Upper lobe of left lung (tissue), 6 donors: ENCODE measurements at regions not wholly inside any gene's neighbourhood (a gene's known extent, or its start where the extent isn't known, plus 50 kb on each side); places are given as distances from the start of the nearest gene placed in this dataset.

ENCODE experiments used
- ATAC-seq, 2 donors: fragments of 200-7000 bp; cut with Tn5 transposase; one replicate each; pipeline ENCODE4 v1.9.1; 2022; ENCODE audit warnings: mild to moderate bottlenecking in 2 of 2, moderate library complexity in 2 of 2; ENCODE audit not compliant: low FRiP score in 2 of 2
- DNase-seq, 2 donors: peaks; one replicate each; pipeline ENCODE4 v3.0.0-alpha.2; 2019 to 2020
- H3K27ac ChIP-seq, 4 donors: fragments of 200-600 bp; sonication (generic); one replicate each; pipeline ENCODE4 v1.5.1; 2016 to 2019
- H3K27me3 ChIP-seq, 4 donors: fragments of 200-600 bp; sonication (generic); one replicate each; pipeline ENCODE4 v1.5.1; 2017 to 2019
- H3K36me3 ChIP-seq, 4 donors: fragments of 200-600 bp; sonication (generic); one replicate each; pipeline ENCODE4 v1.5.1; 2016 to 2019
- H3K4me1 ChIP-seq, 4 donors: fragments of 200-600 bp; sonication (generic); one replicate each; pipeline ENCODE4 v1.5.1; 2018 to 2019
- H3K4me3 ChIP-seq, 4 donors: fragments of 200-600 bp; sonication (generic); one replicate each; pipeline ENCODE4 v1.5.1; 2017 to 2019; ENCODE audit warnings: mild to moderate bottlenecking in 2 of 4, moderate library complexity in 1 of 4
- H3K9me3 ChIP-seq, 4 donors: fragments of 200-600 bp; sonication (generic); one replicate each; pipeline ENCODE4 v1.5.1; 2018 to 2019
- EP300 ChIP-seq, 4 donors: sonication (generic); formaldehyde crosslinking; IDR thresholded peaks; one replicate each; pipeline ENCODE4 v1.5.1; 2017; ENCODE audit warnings: antibody characterized with exemption in 4 of 4, control low read depth in 2 of 4
- POLR2A ChIP-seq, 4 donors: fragments of 450-650 bp; IDR thresholded peaks; one replicate each; pipeline ENCODE4 v1.5.1; 2016 to 2017; ENCODE audit warnings: antibody characterized with exemption in 4 of 4, mild to moderate bottlenecking in 2 of 4
- POLR2AphosphoS5 ChIP-seq, 2 donors: sonication (generic); formaldehyde crosslinking; IDR thresholded peaks; one replicate each; pipeline ENCODE4 v1.5.1; 2017; ENCODE audit warnings: antibody characterized with exemption in 2 of 2
- WGBS, 2 donors: methylation state at CpG; one replicate each; pipeline ENCODE4 v1.1.5; 2017 to 2018; 5-methylcytosine and 5-hydroxymethylcytosine counted together
- TF ChIP-seq, protein P1 (sequence below), 6 experiments: fragments of 450-650 bp in 4 of 6; fragments of 200-600 bp in 2 of 6; sonication (generic) in 2 of 6; IDR thresholded peaks; one replicate each; pipeline ENCODE4 v1.5.1; 2016 to 2019; ENCODE audit warnings: antibody characterized with exemption in 6 of 6
- donor health status: DM: no; HTN: no; CAD: no; lungs with moderate emphysema.
- donor health status: DM: no; HTN: yes; CAD: no; lungs with severe emphysema.

DNA sequence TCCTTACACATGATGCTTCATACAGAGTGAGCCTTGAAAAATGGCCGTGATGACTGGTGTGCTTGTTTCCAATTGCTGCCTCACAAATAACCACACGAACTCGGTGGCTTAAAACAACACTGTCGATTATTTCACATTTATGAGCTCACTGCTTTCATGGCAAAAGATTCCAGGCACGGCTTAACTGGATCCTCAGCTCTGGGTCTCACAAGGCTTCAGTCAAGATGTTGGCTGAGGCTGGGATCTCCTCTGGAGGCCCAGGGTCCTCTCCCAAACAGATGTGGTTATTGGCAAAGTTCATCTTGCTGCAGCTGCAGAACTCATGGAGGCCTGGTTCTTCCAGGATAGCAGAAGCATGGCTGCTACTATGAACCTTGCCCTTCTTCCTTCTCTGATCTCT lies 144.6 kb downstream of the TFAP2C start:
- DNase-seq (no peak), ATAC-seq (no peak)
- Histone ChIP-seq H3K4me1 (no peaks in the 10 kb centered on the region), H3K36me3 (no peaks in the 10 kb centered on the region), H3K27me3 (no peaks in the 10 kb centered on the region), H3K4me3 (no peak overlapping the region), H3K9me3 (no peaks in the 10 kb centered on the region), H3K27ac (no peak overlapping the region)
- 93 to 97% methylated on average over 5 of the region's 5 CpGs for WGBS, 2 donors
- TF ChIP-seq POLR2A (IDR thresholded peaks at IDR 0.05) (no peak), EP300 (IDR thresholded peaks at IDR 0.05) (no peak), POLR2AphosphoS5 (IDR thresholded peaks at IDR 0.05) (no peak)
- TF ChIP-seq, protein P1, sequence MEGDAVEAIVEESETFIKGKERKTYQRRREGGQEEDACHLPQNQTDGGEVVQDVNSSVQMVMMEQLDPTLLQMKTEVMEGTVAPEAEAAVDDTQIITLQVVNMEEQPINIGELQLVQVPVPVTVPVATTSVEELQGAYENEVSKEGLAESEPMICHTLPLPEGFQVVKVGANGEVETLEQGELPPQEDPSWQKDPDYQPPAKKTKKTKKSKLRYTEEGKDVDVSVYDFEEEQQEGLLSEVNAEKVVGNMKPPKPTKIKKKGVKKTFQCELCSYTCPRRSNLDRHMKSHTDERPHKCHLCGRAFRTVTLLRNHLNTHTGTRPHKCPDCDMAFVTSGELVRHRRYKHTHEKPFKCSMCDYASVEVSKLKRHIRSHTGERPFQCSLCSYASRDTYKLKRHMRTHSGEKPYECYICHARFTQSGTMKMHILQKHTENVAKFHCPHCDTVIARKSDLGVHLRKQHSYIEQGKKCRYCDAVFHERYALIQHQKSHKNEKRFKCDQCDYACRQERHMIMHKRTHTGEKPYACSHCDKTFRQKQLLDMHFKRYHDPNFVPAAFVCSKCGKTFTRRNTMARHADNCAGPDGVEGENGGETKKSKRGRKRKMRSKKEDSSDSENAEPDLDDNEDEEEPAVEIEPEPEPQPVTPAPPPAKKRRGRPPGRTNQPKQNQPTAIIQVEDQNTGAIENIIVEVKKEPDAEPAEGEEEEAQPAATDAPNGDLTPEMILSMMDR (IDR thresholded peaks at IDR 0.05) = no peak

DNA sequence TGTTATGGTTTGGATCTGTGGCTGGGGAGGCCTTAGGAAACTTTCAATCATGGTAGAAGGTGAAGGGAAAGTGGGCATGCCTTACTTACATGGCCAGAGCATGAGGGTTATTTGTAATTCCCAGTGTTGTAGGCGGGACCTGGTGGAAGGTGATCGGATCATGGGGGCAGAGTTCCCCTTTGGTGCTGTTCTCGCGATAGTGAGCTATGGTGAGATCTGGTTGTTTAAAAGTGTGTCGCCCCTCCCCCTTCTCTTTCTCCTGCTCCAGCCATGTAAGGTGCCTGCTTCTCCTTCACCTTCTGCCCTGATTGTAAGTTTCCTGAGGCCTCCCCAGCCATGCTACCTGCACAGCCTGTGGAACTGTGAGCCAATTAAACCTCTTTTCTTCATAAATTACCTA lies 145.8 kb downstream of the TFAP2C start:
- H3K9me3 ChIP-seq = no peaks in the 10 kb centered on the region
- DNase-seq (no peak), ATAC-seq (no peak)
- H3K4me3 ChIP-seq = no peak overlapping the region
- no peaks in the 10 kb centered on the region for H3K36me3 ChIP-seq
- H3K27ac ChIP-seq = no peak overlapping the region
- TF ChIP-seq, protein P1 (IDR thresholded peaks at IDR 0.05) = no peak
- TF ChIP-seq EP300 (IDR thresholded peaks at IDR 0.05) = no peak
- TF ChIP-seq POLR2AphosphoS5 (IDR thresholded peaks at IDR 0.05) = no peak
- TF ChIP-seq POLR2A (IDR thresholded peaks at IDR 0.05) = no peak
- WGBS, 2 donors = 82 to 96% methylated on average over 5 of the region's 5 CpGs
- no peaks in the 10 kb centered on the region for H3K27me3 ChIP-seq
- no peaks in the 10 kb centered on the region for H3K4me1 ChIP-seq

DNA sequence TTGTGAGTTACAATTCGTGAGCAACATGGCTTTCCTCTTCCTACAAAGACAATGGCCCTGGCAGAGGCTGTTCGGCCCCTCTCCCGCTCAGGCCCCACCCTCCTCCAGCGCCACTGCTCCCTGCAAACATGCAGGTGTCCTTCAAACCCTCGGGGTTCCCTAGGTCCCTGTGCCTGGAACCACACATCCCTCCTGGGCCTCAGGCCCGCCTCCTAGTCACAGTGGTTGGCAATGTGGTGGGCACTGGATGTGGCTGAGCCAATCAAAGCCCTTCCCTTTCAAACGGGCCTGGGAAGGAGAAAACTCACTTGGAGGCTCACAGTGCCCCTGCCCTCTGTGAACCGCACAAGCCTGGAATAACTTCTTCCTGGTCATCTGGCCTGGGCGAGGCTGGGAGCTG lies 147.2 kb downstream of the TFAP2C start:
- ATAC-seq = peak in 1 of 2 donors; percentile 20
- Histone ChIP-seq H3K4me3 (no peak overlapping the region), H3K4me1 (peaks cover 0 to 7% (median 0%) of the 10 kb centered on the region in 4 donors), H3K9me3 (no peaks in the 10 kb centered on the region), H3K36me3 (no peaks in the 10 kb centered on the region), H3K27me3 (no peaks in the 10 kb centered on the region), H3K27ac (no peak overlapping the region)
- WGBS, 2 donors = 58 to 70% methylated on average over 7 to 9 of the region's 9 CpGs
- no peak for DNase-seq
- TF ChIP-seq, protein P1 (IDR thresholded peaks at IDR 0.05) = no peak
- TF ChIP-seq POLR2AphosphoS5 (IDR thresholded peaks at IDR 0.05) = no peak
- TF ChIP-seq EP300 (IDR thresholded peaks at IDR 0.05) = no peak
- TF ChIP-seq POLR2A (IDR thresholded peaks at IDR 0.05) = no peak

DNA sequence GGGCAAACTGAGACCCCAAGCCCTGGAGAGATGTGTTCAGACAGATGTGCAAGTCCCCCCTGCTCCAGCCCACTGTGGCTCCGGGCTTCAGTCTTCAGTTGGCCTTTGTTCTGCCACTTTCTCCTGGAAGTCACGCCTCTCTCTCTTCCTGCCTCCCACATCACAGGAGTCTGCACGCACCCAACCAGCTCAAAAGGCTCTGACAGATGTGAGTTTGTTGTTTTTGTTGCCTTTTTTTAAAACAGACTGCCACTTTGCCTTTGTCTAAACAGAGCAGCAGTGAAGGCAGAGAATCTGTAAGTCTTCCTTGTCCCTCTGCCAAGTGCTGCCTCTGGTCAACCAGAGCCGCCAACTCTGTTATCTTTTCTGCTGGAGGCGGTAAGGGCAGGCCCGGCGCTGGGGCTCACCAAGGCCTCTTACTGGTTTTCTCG lies 149.7 kb downstream of the TFAP2C start:
- peaks cover 0 to 8% (median 0%) of the 10 kb centered on the region in 4 donors for H3K4me1 ChIP-seq
- no peak for DNase-seq
- no peak overlapping the region for H3K4me3 ChIP-seq
- H3K27me3 ChIP-seq = no peaks in the 10 kb centered on the region
- 33 to 45% methylated on average over 6 to 8 of the region's 8 CpGs for WGBS, 2 donors
- H3K27ac ChIP-seq = no peak overlapping the region
- no peak for ATAC-seq
- H3K9me3 ChIP-seq = no peaks in the 10 kb centered on the region
- TF ChIP-seq POLR2AphosphoS5 (IDR thresholded peaks at IDR 0.05) = no peak
- TF ChIP-seq, protein P1 (IDR thresholded peaks at IDR 0.05) = no peak
- TF ChIP-seq POLR2A (IDR thresholded peaks at IDR 0.05) = no peak
- TF ChIP-seq EP300 (IDR thresholded peaks at IDR 0.05) = no peak
- H3K36me3 ChIP-seq = no peaks in the 10 kb centered on the region

DNA sequence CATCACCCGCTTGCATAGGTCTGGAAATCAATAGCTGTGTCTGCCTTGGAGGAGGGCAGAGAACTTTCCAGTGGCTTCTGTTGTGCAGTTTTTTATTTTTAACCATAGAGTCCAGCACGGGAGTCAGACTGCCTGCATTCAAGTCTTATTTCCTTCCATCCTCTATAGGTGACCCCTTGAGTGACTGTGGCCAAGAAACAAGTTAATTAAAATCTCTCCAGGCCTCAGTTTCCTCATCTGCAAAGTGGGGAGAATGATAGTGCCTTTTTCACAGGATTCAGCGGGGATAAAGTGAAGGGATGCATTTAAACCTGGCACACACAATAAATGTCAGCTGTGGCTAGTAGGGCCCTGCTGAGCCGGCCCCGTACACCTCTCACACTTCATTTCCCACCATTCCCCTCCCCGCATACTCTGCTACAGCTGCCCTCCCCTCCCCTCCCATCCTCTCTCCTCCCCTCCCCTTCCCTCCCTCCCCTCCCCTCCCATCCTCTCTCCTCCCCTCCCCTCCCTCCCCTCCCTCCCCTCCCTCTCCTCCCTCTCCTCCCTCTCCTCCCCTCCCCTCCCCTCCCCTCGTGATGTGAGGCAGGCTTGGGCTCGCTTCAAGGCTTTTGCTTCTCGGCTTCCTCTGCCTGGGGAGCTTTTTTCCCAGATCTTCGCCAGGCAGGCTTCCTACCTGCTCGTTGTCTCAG lies 150.5 kb downstream of the TFAP2C start:
- no peaks in the 10 kb centered on the region for H3K27me3 ChIP-seq
- H3K4me1 ChIP-seq = peaks cover 0 to 8% (median 0%) of the 10 kb centered on the region in 4 donors
- no peaks in the 10 kb centered on the region for H3K9me3 ChIP-seq
- WGBS, 2 donors = 61 to 68% methylated on average over 11 of the region's 11 CpGs
- TF ChIP-seq EP300 (IDR thresholded peaks at IDR 0.05) = no peak
- no peak for TF ChIP-seq POLR2A (IDR thresholded peaks at IDR 0.05)
- no peak for TF ChIP-seq POLR2AphosphoS5 (IDR thresholded peaks at IDR 0.05)
- TF ChIP-seq, protein P1 (IDR thresholded peaks at IDR 0.05) = no peak
- ATAC-seq = no peak
- DNase-seq = no peak
- H3K4me3 ChIP-seq = no peak overlapping the region
- no peaks in the 10 kb centered on the region for H3K36me3 ChIP-seq
- H3K27ac ChIP-seq = no peak overlapping the region
